ENCODE measurements at regions not wholly inside any gene's neighbourhood (a gene's known extent, or its start where the extent isn't known, plus 50 kb on each side); places are given as distances from the start of the nearest gene placed in this dataset.

DNA sequence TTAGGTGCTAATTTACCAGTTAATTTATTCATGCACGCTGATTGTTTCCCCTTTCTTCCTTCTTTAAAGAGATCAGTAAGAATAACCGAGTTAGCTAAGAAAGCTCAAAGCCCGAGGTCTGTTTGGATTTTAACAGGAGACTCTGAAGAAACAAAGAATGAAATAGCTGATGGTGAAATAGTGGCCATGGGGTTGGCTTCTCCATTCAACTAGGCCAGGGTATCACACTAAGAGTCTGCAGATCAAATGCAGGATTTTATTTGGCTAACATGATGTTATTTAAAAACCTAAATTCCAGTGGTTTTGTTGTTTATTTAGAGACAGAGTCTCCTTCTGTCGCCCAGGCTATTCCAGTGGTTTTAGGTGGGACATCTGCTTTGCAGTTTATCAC is 65.2 kb upstream of the SYPL1 start:
- Histone ChIP-seq H3K9me3 (no peaks in the 10 kb centered on the region), H3K4me1 (peaks cover 0 to 40% (median 25%) of the 10 kb centered on the region in 4 donors), H3K36me3 (no peaks in the 10 kb centered on the region), H3K4me3 (no peak overlapping the region), H3K27me3 (peaks cover 0 to 4% (median 0%) of the 10 kb centered on the region in 3 donors), H3K27ac (peak overlapping the region in 3 of 5 donors; percentile 3 to 39 (median 38))
- DNase-seq: no peak
- intact Hi-C loops (cut with DNase I; ENCODE audit: low total_unique reads): loop anchor here (5.0 to 10.0 kb wide), 2 partner anchors 285 to 558 kb away; no protein-coding TSS in a partner anchor
- TF ChIP-seq POLR2A (IDR thresholded peaks at IDR 0.05): no peak
- no peak for TF ChIP-seq POLR2AphosphoS5 (IDR thresholded peaks at IDR 0.05)
- TF ChIP-seq, protein P1, sequence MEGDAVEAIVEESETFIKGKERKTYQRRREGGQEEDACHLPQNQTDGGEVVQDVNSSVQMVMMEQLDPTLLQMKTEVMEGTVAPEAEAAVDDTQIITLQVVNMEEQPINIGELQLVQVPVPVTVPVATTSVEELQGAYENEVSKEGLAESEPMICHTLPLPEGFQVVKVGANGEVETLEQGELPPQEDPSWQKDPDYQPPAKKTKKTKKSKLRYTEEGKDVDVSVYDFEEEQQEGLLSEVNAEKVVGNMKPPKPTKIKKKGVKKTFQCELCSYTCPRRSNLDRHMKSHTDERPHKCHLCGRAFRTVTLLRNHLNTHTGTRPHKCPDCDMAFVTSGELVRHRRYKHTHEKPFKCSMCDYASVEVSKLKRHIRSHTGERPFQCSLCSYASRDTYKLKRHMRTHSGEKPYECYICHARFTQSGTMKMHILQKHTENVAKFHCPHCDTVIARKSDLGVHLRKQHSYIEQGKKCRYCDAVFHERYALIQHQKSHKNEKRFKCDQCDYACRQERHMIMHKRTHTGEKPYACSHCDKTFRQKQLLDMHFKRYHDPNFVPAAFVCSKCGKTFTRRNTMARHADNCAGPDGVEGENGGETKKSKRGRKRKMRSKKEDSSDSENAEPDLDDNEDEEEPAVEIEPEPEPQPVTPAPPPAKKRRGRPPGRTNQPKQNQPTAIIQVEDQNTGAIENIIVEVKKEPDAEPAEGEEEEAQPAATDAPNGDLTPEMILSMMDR (IDR thresholded peaks at IDR 0.05): no peak
- WGBS, 5 donors: 73 to 87% (median 80%) methylated on average over 4 of the region's 4 CpGs

DNA sequence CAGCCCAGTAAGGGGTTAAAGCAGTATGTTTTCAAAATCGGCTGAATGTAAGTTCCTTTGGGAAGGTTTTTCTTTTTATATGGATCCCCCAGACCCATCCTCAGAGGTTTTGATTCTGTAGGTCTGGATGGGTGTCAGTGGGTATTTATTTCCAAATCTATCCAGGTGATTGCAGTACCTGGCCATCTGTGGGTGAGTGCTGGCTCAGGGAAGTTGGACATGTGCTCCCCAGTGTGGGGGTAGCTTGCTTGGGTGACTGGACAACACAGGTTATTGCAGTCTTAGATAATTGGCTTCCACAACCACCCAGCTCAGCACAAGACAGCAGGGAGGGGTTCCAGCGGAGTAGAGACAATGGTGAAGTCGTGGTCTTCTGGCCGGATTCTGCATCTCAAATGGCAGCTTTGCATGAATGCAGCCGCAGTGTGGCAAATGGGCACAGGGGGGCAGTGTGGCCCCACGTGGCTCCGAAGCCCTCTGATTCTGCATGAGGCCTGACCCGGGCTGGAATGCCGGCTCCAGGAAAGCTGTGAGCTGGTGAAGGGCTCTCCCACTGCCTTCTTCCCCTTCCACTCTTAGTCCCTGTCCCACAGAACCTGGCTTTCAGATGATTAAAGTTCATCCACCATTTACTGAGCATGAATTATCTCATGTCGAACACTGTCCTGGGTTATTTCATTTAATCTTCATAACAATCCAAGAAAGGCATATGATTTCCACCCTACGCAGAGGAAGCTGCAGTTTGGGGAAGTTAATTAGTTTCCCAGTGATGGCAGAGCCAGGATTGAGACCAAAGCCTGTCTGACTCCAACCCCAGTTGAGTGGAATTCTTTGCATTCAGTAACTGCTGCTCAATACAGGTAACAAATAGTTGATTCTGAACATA is 64.5 kb upstream of the SYPL1 start:
- DNase-seq: peak; percentile 90 to 92
- Histone ChIP-seq H3K36me3 (no peaks in the 10 kb centered on the region), H3K9me3 (no peaks in the 10 kb centered on the region), H3K27me3 (peaks cover 0 to 4% (median 0%) of the 10 kb centered on the region in 3 donors), H3K27ac (peak overlapping the region in 3 of 5 donors; percentile 3 to 39 (median 38)), H3K4me1 (peaks cover 0 to 40% (median 25%) of the 10 kb centered on the region in 4 donors), H3K4me3 (no peak overlapping the region)
- intact Hi-C loops (cut with DNase I; ENCODE audit: low total_unique reads): loop anchor here (5.0 to 10.0 kb wide), 2 partner anchors 286 to 558 kb away; no protein-coding TSS in a partner anchor
- WGBS, 5 donors: 12 to 16% (median 15%) methylated on average over 11 of the region's 11 CpGs
- TF ChIP-seq EP300 (IDR thresholded peaks at IDR 0.05) (no peak), POLR2A (IDR thresholded peaks at IDR 0.05) (no peak), POLR2AphosphoS5 (IDR thresholded peaks at IDR 0.05) (peak in 2 of 3 donors; percentile 27 to 80)
- TF ChIP-seq, protein P1 (IDR thresholded peaks at IDR 0.05): peak in 5 of 7 experiments; percentile 85 to 98 (median 93)

DNA sequence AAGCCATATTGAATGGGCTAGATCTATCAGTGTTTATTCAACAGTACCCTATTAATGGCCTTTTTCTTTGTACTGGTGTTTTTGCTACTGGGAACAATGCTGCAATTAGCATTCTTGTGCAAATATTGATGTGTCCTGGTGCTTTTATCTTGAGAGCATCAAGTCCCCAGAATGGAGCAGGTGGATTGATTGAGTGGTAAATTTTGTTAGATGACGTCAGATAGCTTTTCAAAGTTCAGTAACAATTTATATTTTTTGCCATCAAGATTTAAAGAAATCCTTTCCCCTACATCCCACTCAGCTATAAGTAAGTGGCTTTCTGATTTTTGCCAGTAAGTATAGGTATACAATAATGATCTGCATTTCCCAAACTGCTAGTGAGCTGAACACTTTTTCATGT is 63.4 kb upstream of the SYPL1 start:
- H3K4me1 ChIP-seq: peaks cover 0 to 40% (median 25%) of the 10 kb centered on the region in 4 donors
- no peak overlapping the region for H3K4me3 ChIP-seq
- 29 to 53% (median 47%) methylated on average over 1 of the region's 1 CpG for WGBS, 5 donors
- H3K27ac ChIP-seq: no peak overlapping the region
- TF ChIP-seq, protein P1 (IDR thresholded peaks at IDR 0.05): no peak
- no peak for TF ChIP-seq POLR2A (IDR thresholded peaks at IDR 0.05)
- no peak for TF ChIP-seq POLR2AphosphoS5 (IDR thresholded peaks at IDR 0.05)
- TF ChIP-seq EP300 (IDR thresholded peaks at IDR 0.05): no peak
- H3K36me3 ChIP-seq: no peaks in the 10 kb centered on the region
- intact Hi-C loops (cut with DNase I; ENCODE audit: low total_unique reads): loop anchor here (5.0 to 10.0 kb wide), 2 partner anchors 287 to 559 kb away; no protein-coding TSS in a partner anchor
- H3K9me3 ChIP-seq: no peaks in the 10 kb centered on the region
- peaks cover 0 to 4% (median 0%) of the 10 kb centered on the region in 3 donors for H3K27me3 ChIP-seq
- no peak for DNase-seq

DNA sequence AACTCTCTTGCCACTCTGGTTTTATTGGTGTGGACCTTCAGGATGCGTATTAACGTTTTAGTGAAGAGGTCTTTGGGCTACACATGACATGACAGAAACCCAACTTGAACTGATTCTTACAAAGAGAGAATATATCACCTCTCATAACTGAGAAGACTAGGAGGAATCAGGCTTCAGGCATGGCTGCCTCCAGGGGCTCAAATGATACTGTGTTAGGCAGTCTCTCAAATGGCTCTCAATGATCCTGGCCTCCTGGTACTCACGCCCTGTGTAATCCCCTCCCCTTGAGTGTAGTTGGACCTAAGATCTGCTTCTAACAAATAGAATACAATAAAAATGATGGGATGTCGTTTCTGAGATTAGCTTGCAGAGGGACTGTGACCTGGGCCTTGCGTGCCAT is 58.5 kb upstream of the SYPL1 start:
- Histone ChIP-seq H3K9me3 (no peaks in the 10 kb centered on the region), H3K36me3 (no peaks in the 10 kb centered on the region), H3K27ac (no peak overlapping the region), H3K4me1 (peaks cover 0 to 14% (median 6%) of the 10 kb centered on the region in 4 donors), H3K27me3 (no peaks in the 10 kb centered on the region), H3K4me3 (no peak overlapping the region)
- 83 to 93% (median 90%) methylated on average over 5 of the region's 5 CpGs for WGBS, 5 donors
- no peak for TF ChIP-seq POLR2AphosphoS5 (IDR thresholded peaks at IDR 0.05)
- no peak for TF ChIP-seq POLR2A (IDR thresholded peaks at IDR 0.05)
- TF ChIP-seq, protein P1 (IDR thresholded peaks at IDR 0.05): no peak
- no peak for TF ChIP-seq EP300 (IDR thresholded peaks at IDR 0.05)
- intact Hi-C loops (cut with DNase I; ENCODE audit: low total_unique reads): loop anchor here (10.0 kb wide), 1 partner anchor 564 kb away; no protein-coding TSS in a partner anchor
- no peak for DNase-seq
